MCF 10A (cell line): ENCODE measurements at regions not wholly inside any gene's neighbourhood (a gene's known extent, or its start where the extent isn't known, plus 50 kb on each side); places are given as distances from the start of the nearest gene placed in this dataset.

Experiments
- BruUV-seq: library from RNA; stranded (reverse); fragments of 400-500 nt; replicated peaks from 2 replicates; lab custom pipeline; 2021; lab: Mats Ljungman, UMichigan
- CTCF ChIA-PET: fragments of 300-600 bp; sonication (Branson Sonifier 250); formaldehyde crosslinking; extraction: SDS; loops from one replicate; lab custom pipeline; 2021; ENCODE audit warnings: antibody characterized with exemption, inconsistent platforms; lab: Yijun Ruan, JAX
- POLR2A ChIA-PET: fragments of 300-600, 350-650 bp; sonication (Branson Sonifier 250); formaldehyde crosslinking; extraction: SDS; loops from one replicate; lab custom pipeline; 2020; ENCODE audit warnings: antibody characterized with exemption, inconsistent platforms; lab: Yijun Ruan, JAX
- DNase-seq: peaks from one replicate; pipeline ENCODE4 v3.0.0-alpha.2; 2018; ENCODE audit not compliant: unreplicated experiment
- H3K27ac Mint-ChIP-seq: one replicate; pipeline ENCODE4 v1.8.0; 2022; ENCODE audit warnings: mild to moderate bottlenecking, low read depth, mixed read lengths; ENCODE audit not compliant: unreplicated experiment
- H3K27me3 Mint-ChIP-seq: one replicate; pipeline ENCODE4 v1.8.0; 2022; ENCODE audit warnings: mixed read lengths; ENCODE audit not compliant: insufficient read depth, unreplicated experiment
- H3K36me3 Mint-ChIP-seq: one replicate; pipeline ENCODE4 v1.8.0; 2022; ENCODE audit warnings: mild to moderate bottlenecking, moderate library complexity, mixed read lengths; ENCODE audit not compliant: insufficient read depth, unreplicated experiment
- H3K4me1 Mint-ChIP-seq: one replicate; pipeline ENCODE4 v1.8.0; 2022; ENCODE audit warnings: mixed read lengths; ENCODE audit not compliant: insufficient read depth, unreplicated experiment
- H3K4me3 Mint-ChIP-seq: one replicate; pipeline ENCODE4 v1.8.0; 2022; ENCODE audit warnings: mild to moderate bottlenecking, moderate library complexity, mixed read lengths; ENCODE audit not compliant: unreplicated experiment
- H3K9me3 Mint-ChIP-seq: one replicate; pipeline ENCODE4 v1.8.0; 2022; ENCODE audit warnings: mixed read lengths; ENCODE audit not compliant: unreplicated experiment
- CTCF ChIP-seq: fragments of 200-600 bp; IDR thresholded peaks from one replicate; pipeline ENCODE4 v1.8.0; 2022; ENCODE audit warnings: antibody characterized with exemption, mild to moderate bottlenecking; ENCODE audit not compliant: unreplicated experiment
- intact Hi-C: fragments of 100-400 bp; cut with micrococcal nuclease; formaldehyde crosslinking; loops from 2 replicates; pipeline ENCODE4 v1.14.1; 2022

- no peak for DNase-seq
- Mint-ChIP-seq H3K4me3 (no peak overlapping the region), H3K36me3 (no peaks in the 10 kb centered on the region), H3K4me1 (no peaks in the 10 kb centered on the region), H3K27ac (no peak overlapping the region), H3K9me3 (peaks cover 14% of the 10 kb centered on the region), H3K27me3 (peaks cover 22% of the 10 kb centered on the region)
- TF ChIP-seq CTCF = no peak
- intact Hi-C loops = no loop called here
- CTCF ChIA-PET = interaction anchor here (0.7 to 0.9 kb wide), 2 partner anchors 10 to 166 kb away, joined by 3 to 4 read pairs; no protein-coding TSS in a partner anchor
- POLR2A ChIA-PET = interaction anchor here (0.6 kb wide), 1 partner anchor 480 kb away, joined by 6 read pairs; no protein-coding TSS in a partner anchor
- no TSS peak for BruUV-seq
Observed at GRCh38 chr4:3713817-3714641, 52.2 kb upstream of the ADRA2C start.

- CTCF ChIA-PET = interaction anchor here (0.7 to 0.9 kb wide), 2 partner anchors 11 to 167 kb away, joined by 3 to 4 read pairs; no protein-coding TSS in a partner anchor
- DNase-seq = no peak
- H3K27me3 Mint-ChIP-seq = peaks cover 15% of the 10 kb centered on the region
- peaks cover 7% of the 10 kb centered on the region for H3K9me3 Mint-ChIP-seq
- POLR2A ChIA-PET = no interaction called here
- intact Hi-C loops = no loop called here
- H3K4me1 Mint-ChIP-seq = no peaks in the 10 kb centered on the region
- BruUV-seq = no TSS peak
- no peak for TF ChIP-seq CTCF
- no peaks in the 10 kb centered on the region for H3K36me3 Mint-ChIP-seq
- H3K27ac Mint-ChIP-seq = no peak overlapping the region
- no peak overlapping the region for H3K4me3 Mint-ChIP-seq
Observed at GRCh38 chr4:3713346-3713745, 52.8 kb upstream of the ADRA2C start.

- H3K4me3 Mint-ChIP-seq = no peak overlapping the region
- H3K27ac Mint-ChIP-seq = no peak overlapping the region
- H3K36me3 Mint-ChIP-seq = no peaks in the 10 kb centered on the region
- peaks cover 11% of the 10 kb centered on the region for H3K27me3 Mint-ChIP-seq
- CTCF ChIA-PET = interaction anchor here (0.9 kb wide), 1 partner anchor 168 kb away, joined by 3 read pairs; no protein-coding TSS in a partner anchor
- no peak for DNase-seq
- intact Hi-C loops = no loop called here
- no peak for TF ChIP-seq CTCF
- no TSS peak for BruUV-seq
- POLR2A ChIA-PET = no interaction called here
- H3K4me1 Mint-ChIP-seq = no peaks in the 10 kb centered on the region
- H3K9me3 Mint-ChIP-seq = peaks cover 3% of the 10 kb centered on the region
Observed at GRCh38 chr4:3712936-3713335, 53.2 kb upstream of the ADRA2C start.

- no peak for TF ChIP-seq CTCF
- H3K9me3 Mint-ChIP-seq = no peaks in the 10 kb centered on the region
- no peak overlapping the region for H3K27ac Mint-ChIP-seq
- H3K36me3 Mint-ChIP-seq = no peaks in the 10 kb centered on the region
- no peak overlapping the region for H3K4me3 Mint-ChIP-seq
- BruUV-seq = no TSS peak
- ChIA-PET POLR2A (no interaction called here), CTCF (no interaction called here)
- no peak for DNase-seq
- H3K4me1 Mint-ChIP-seq = no peaks in the 10 kb centered on the region
- intact Hi-C loops = no loop called here
- peaks cover 11% of the 10 kb centered on the region for H3K27me3 Mint-ChIP-seq
Observed at GRCh38 chr4:3712112-3712805, 53.9 kb upstream of the ADRA2C start.
